RWPE2 (cell line): ENCODE measurements at regions not wholly inside any gene's neighbourhood (a gene's known extent, or its start where the extent isn't known, plus 50 kb on each side); places are given as distances from the start of the nearest gene placed in this dataset.

Source experiments
- ATAC-seq: fragments of 200-7000 bp; cut with Tn5 transposase; 3 replicates; pipeline ENCODE4 v1.9.1; 2021; ENCODE audit warnings: low read depth
- DNase-seq: peaks from one replicate; pipeline ENCODE4 v3.0.0-alpha.2; 2020; ENCODE audit warnings: low spot score
- H3K27ac ChIP-seq: fragments of 450-650 bp; 2 replicates; pipeline ENCODE4 v1.5.1; 2017; ENCODE audit warnings: mild to moderate bottlenecking; ENCODE audit not compliant: poor library complexity, severe bottlenecking
- H3K27me3 ChIP-seq: fragments of 250-450 bp; sonication (Bioruptor Pico); 2 replicates; pipeline ENCODE4 v1.5.1; 2021; ENCODE audit warnings: mild to moderate bottlenecking, moderate library complexity; ENCODE audit not compliant: insufficient read depth, poor library complexity, severe bottlenecking
- H3K36me3 ChIP-seq: fragments of 250-450 bp; sonication (Bioruptor Pico); 2 replicates; pipeline ENCODE4 v1.5.1; 2020; ENCODE audit warnings: low read depth, mild to moderate bottlenecking, moderate library complexity
- H3K4me1 ChIP-seq: fragments of 250-450 bp; sonication (Bioruptor Pico); 2 replicates; pipeline ENCODE4 v1.5.1; 2021; ENCODE audit warnings: mild to moderate bottlenecking, moderate library complexity; ENCODE audit not compliant: insufficient read depth, poor library complexity, severe bottlenecking
- H3K4me3 ChIP-seq: fragments of 250-450 bp; sonication (Bioruptor Pico); 2 replicates; pipeline ENCODE4 v1.5.1; 2021; ENCODE audit warnings: mild to moderate bottlenecking, moderate library complexity; ENCODE audit not compliant: severe bottlenecking
- H3K9me3 ChIP-seq: fragments of 250-450 bp; sonication (Bioruptor Pico); 2 replicates; pipeline ENCODE4 v1.5.1; 2021; ENCODE audit warnings: mild to moderate bottlenecking, moderate library complexity; ENCODE audit not compliant: severe bottlenecking
- TF ChIP-seq, protein P1 (sequence below): fragments of 450-650 bp; IDR thresholded peaks from one replicate; pipeline ENCODE4 v1.5.1; 2017; ENCODE audit warnings: mild to moderate bottlenecking, moderate library complexity; ENCODE audit not compliant: poor library complexity, severe bottlenecking

DNA sequence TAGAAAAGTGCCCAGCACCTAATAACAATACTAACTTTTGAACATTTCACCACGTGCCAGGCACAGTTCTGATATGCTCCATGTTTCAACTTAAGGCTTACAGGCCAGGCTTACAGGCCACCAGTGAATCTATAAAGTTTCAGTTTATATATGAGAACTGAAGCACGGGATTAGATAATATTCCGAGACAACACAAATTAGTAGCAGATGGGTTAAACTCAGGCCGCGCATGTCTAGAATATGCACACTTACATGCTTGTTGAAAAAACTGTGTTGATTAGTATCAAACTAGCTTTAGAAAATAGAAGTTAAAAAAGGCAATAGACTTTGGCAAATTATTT lies 587.9 kb downstream of the MTRR start:
- H3K4me1 ChIP-seq: peaks cover 5% of the 10 kb centered on the region
- H3K9me3 ChIP-seq: no peaks in the 10 kb centered on the region
- no peaks in the 10 kb centered on the region for H3K27me3 ChIP-seq
- peaks cover 17% of the 10 kb centered on the region for H3K36me3 ChIP-seq
- peak overlapping the region; percentile 33 for H3K27ac ChIP-seq
- no peak for DNase-seq
- TF ChIP-seq, protein P1, sequence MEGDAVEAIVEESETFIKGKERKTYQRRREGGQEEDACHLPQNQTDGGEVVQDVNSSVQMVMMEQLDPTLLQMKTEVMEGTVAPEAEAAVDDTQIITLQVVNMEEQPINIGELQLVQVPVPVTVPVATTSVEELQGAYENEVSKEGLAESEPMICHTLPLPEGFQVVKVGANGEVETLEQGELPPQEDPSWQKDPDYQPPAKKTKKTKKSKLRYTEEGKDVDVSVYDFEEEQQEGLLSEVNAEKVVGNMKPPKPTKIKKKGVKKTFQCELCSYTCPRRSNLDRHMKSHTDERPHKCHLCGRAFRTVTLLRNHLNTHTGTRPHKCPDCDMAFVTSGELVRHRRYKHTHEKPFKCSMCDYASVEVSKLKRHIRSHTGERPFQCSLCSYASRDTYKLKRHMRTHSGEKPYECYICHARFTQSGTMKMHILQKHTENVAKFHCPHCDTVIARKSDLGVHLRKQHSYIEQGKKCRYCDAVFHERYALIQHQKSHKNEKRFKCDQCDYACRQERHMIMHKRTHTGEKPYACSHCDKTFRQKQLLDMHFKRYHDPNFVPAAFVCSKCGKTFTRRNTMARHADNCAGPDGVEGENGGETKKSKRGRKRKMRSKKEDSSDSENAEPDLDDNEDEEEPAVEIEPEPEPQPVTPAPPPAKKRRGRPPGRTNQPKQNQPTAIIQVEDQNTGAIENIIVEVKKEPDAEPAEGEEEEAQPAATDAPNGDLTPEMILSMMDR: no peak
- ATAC-seq: no peak
- peak overlapping the region; percentile 86 for H3K4me3 ChIP-seq

- DNase-seq (peak; percentile 94), ATAC-seq (peak; percentile 97)
- peak overlapping the region; percentile 86 for H3K4me3 ChIP-seq
- peak overlapping the region; percentile 33 for H3K27ac ChIP-seq
- H3K4me1 ChIP-seq: peaks cover 5% of the 10 kb centered on the region
- H3K36me3 ChIP-seq: peaks cover 17% of the 10 kb centered on the region
- TF ChIP-seq, protein P1: no peak
- H3K27me3 ChIP-seq: no peaks in the 10 kb centered on the region
- H3K9me3 ChIP-seq: no peaks in the 10 kb centered on the region
Measured at GRCh38 chr5:8457187-8458037, 588.5 kb downstream of the MTRR start.

- TF ChIP-seq, protein P1: no peak
- peaks cover 5% of the 10 kb centered on the region for H3K4me1 ChIP-seq
- peak overlapping the region; percentile 33 for H3K27ac ChIP-seq
- H3K9me3 ChIP-seq: no peaks in the 10 kb centered on the region
- H3K36me3 ChIP-seq: peaks cover 17% of the 10 kb centered on the region
- no peaks in the 10 kb centered on the region for H3K27me3 ChIP-seq
- peak overlapping the region; percentile 86 for H3K4me3 ChIP-seq
- ATAC-seq (peak; percentile 21), DNase-seq (peak; percentile 42)
Measured at GRCh38 chr5:8458038-8458383, 589.1 kb downstream of the MTRR start.

- H3K36me3 ChIP-seq: peaks cover 17% of the 10 kb centered on the region
Measured at GRCh38 chr5:8461543-8461942, 592.6 kb downstream of the MTRR start.

More at GRCh38 chr5:8461543-8461942, 592.6 kb downstream of the MTRR start:
- no peaks in the 10 kb centered on the region for H3K27me3 ChIP-seq
- TF ChIP-seq, protein P1: no peak
- peaks cover 5% of the 10 kb centered on the region for H3K4me1 ChIP-seq
- ATAC-seq (no peak), DNase-seq (no peak)
- no peaks in the 10 kb centered on the region for H3K9me3 ChIP-seq
- H3K27ac ChIP-seq: no peak overlapping the region
- no peak overlapping the region for H3K4me3 ChIP-seq
